ENCODE measurements at regions not wholly inside any gene's neighbourhood (a gene's known extent, or its start where the extent isn't known, plus 50 kb on each side); places are given as distances from the start of the nearest gene placed in this dataset.

DNA sequence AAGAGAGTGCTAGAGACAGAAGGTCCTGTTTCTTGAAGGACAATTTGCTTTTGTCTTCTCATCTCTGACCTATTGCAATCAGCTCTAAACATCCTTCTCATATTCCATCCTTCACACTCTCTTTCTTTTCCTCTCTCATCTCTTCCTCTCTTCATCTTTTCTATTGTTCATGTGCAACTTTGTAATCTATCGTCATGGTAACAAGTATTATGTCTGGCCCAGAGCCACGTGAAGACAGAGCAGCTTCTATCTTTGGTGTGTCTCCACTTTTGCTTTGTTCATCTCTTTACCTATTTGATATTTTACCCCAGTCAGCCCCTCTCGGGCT lies 104.9 kb upstream of the ABCB5 start:
- no peaks in the 10 kb centered on the region for H3K79me2 ChIP-seq (ENCODE audit: insufficient read depth, low read length)
- no peak overlapping the region for H3K9ac ChIP-seq (ENCODE audit: insufficient read depth, low read length, poor library complexity, severe bottlenecking)
- Mint-ChIP-seq H3K9me3 (peaks cover 0 to 6% (median 0%) of the 10 kb centered on the region in 7 donors), H3K27me3 (ENCODE audit: low read depth in 3 of 3) (no peaks in the 10 kb centered on the region), H3K4me3 (no peak overlapping the region), H3K27ac (no peak overlapping the region), H3K36me3 (peaks cover 0 to 3% of the 10 kb centered on the region in 2 donors), H3K4me1 (peaks cover 22% of the 10 kb centered on the region)
- no peaks in the 10 kb centered on the region for H3K9me3 ChIP-seq (replicated peaks in 1 of 2; ENCODE audit: control insufficient read depth in 1 of 2, insufficient read depth in 1 of 2, low read length in 2 of 2)
- H3K36me3 ChIP-seq (replicated peaks in 1 of 2; ENCODE audit: control insufficient read depth in 1 of 2, insufficient read depth in 2 of 2, low read length in 2 of 2), result no peaks in the 10 kb centered on the region
- H3K4me2 ChIP-seq (replicated peaks; ENCODE audit: extremely low read depth, low read length, poor library complexity, severe bottlenecking), result no peak overlapping the region
- no peaks in the 10 kb centered on the region for H3K27me3 ChIP-seq (ENCODE audit: control insufficient read depth in 2 of 2, insufficient read depth in 2 of 2, low read length in 2 of 2)
- no peaks in the 10 kb centered on the region for H4K20me1 ChIP-seq (ENCODE audit: insufficient read depth, low read length)
- TF ChIP-seq, protein P1, sequence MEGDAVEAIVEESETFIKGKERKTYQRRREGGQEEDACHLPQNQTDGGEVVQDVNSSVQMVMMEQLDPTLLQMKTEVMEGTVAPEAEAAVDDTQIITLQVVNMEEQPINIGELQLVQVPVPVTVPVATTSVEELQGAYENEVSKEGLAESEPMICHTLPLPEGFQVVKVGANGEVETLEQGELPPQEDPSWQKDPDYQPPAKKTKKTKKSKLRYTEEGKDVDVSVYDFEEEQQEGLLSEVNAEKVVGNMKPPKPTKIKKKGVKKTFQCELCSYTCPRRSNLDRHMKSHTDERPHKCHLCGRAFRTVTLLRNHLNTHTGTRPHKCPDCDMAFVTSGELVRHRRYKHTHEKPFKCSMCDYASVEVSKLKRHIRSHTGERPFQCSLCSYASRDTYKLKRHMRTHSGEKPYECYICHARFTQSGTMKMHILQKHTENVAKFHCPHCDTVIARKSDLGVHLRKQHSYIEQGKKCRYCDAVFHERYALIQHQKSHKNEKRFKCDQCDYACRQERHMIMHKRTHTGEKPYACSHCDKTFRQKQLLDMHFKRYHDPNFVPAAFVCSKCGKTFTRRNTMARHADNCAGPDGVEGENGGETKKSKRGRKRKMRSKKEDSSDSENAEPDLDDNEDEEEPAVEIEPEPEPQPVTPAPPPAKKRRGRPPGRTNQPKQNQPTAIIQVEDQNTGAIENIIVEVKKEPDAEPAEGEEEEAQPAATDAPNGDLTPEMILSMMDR (IDR thresholded peaks at IDR 0.05), result no peak
- intact Hi-C loops (cut with micrococcal nuclease), result no loop called here
- H3K4me3 ChIP-seq (replicated peaks in 1 of 3; ENCODE audit: low read depth in 2 of 3, low read length in 3 of 3), result no peak overlapping the region
- no peak overlapping the region for H3K27ac ChIP-seq (ENCODE audit: low read depth in 1 of 2, low read length in 2 of 2)
- WGBS (ENCODE audit: insufficient coverage), result 100% methylated on average over 3 of the region's 3 CpGs
- H2AFZ ChIP-seq (ENCODE audit: insufficient read depth, low read depth, low read length, poor library complexity, severe bottlenecking), result no peak overlapping the region
- peaks cover 19 to 28% of the 10 kb centered on the region in 2 donors for H3K4me1 ChIP-seq (ENCODE audit: control insufficient read depth in 1 of 2, insufficient read depth in 2 of 2, low read length in 2 of 2)
- DNase-seq, result no peak

DNA sequence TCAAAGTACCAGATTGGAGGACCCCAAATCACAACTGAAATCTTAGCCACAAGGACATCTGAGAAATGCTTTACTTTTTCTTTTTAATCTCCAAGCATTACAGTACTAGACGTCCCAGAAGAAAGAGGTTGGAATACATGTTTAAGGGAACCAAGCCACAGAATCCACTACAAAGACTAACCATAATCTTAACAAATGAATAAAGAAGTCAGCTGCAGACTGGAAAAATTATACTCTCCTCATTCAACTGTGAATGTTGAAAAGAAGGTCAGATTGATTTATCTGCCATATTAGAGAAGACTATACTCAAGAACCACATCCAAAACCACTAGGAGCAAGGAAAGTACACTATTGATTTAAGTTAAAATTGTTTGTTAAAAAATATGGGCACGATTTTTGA lies 102.1 kb upstream of the ABCB5 start:
- Mint-ChIP-seq H3K4me1 (peaks cover 10% of the 10 kb centered on the region), H3K27ac (no peak overlapping the region), H3K36me3 (no peaks in the 10 kb centered on the region), H3K4me3 (no peak overlapping the region), H3K27me3 (ENCODE audit: low read depth in 3 of 3) (no peaks in the 10 kb centered on the region), H3K9me3 (peaks cover 0 to 2% (median 0%) of the 10 kb centered on the region in 7 donors)
- TF ChIP-seq, protein P1 (IDR thresholded peaks at IDR 0.05), result no peak
- Histone ChIP-seq H3K27me3 (ENCODE audit: control insufficient read depth in 2 of 2, insufficient read depth in 2 of 2, low read length in 2 of 2) (no peaks in the 10 kb centered on the region), H3K27ac (ENCODE audit: low read depth in 1 of 2, low read length in 2 of 2) (no peak overlapping the region), H3K9me3 (replicated peaks in 1 of 2; ENCODE audit: control insufficient read depth in 1 of 2, insufficient read depth in 1 of 2, low read length in 2 of 2) (no peaks in the 10 kb centered on the region), H3K4me1 (ENCODE audit: control insufficient read depth in 1 of 2, insufficient read depth in 2 of 2, low read length in 2 of 2) (peaks cover 6 to 7% of the 10 kb centered on the region in 2 donors), H2AFZ (ENCODE audit: insufficient read depth, low read depth, low read length, poor library complexity, severe bottlenecking) (no peak overlapping the region), H3K9ac (ENCODE audit: insufficient read depth, low read length, poor library complexity, severe bottlenecking) (no peak overlapping the region), H3K36me3 (replicated peaks in 1 of 2; ENCODE audit: control insufficient read depth in 1 of 2, insufficient read depth in 2 of 2, low read length in 2 of 2) (no peaks in the 10 kb centered on the region), H3K4me2 (replicated peaks; ENCODE audit: extremely low read depth, low read length, poor library complexity, severe bottlenecking) (no peak overlapping the region), H3K4me3 (replicated peaks in 1 of 3; ENCODE audit: low read depth in 2 of 3, low read length in 3 of 3) (no peak overlapping the region), H3K79me2 (ENCODE audit: insufficient read depth, low read length) (no peaks in the 10 kb centered on the region), H4K20me1 (ENCODE audit: insufficient read depth, low read length) (no peaks in the 10 kb centered on the region)
- intact Hi-C loops (cut with micrococcal nuclease), result no loop called here
- no CpG with 5 or more reads among the region's 2 CpGs for WGBS (ENCODE audit: insufficient coverage)
- DNase-seq, result no peak

Measured in CD14-positive monocyte (primary cell).